NCI-H526 (cell line): ENCODE measurements at regions not wholly inside any gene's neighbourhood (a gene's known extent, or its start where the extent isn't known, plus 50 kb on each side); places are given as distances from the start of the nearest gene placed in this dataset.
"Not testable (repeated sequence)": the region's sequence is repeated elsewhere in the genome, so short reads cannot be mapped to it uniquely, and the experiment has no call there.

Experiments
- DNase-seq, 2 experiments: peaks; one replicate each; lab custom pipeline; 2025; lab: John Stamatoyannopoulos, UW

DNA sequence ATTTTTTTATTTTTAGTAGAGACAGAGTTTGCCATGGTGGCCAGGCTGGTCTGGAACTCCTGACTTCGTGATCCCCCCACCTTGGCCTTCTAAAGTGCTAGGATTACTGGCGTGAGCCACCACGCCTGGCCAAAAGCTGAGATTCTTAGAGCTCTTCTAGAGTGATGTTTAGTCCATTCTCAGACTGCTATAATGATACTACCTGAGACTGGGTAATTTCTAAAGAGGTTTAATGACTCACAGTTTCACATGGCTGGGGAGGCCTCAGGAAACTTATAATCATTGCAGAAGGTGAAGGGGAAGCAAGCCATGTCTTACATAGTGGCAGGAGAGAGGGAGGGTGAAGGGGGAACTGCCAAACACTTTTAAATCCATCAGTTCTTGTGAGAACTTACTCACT, 1804.9 kb upstream of the LRRTM1 start:
- no peak for DNase-seq

DNA sequence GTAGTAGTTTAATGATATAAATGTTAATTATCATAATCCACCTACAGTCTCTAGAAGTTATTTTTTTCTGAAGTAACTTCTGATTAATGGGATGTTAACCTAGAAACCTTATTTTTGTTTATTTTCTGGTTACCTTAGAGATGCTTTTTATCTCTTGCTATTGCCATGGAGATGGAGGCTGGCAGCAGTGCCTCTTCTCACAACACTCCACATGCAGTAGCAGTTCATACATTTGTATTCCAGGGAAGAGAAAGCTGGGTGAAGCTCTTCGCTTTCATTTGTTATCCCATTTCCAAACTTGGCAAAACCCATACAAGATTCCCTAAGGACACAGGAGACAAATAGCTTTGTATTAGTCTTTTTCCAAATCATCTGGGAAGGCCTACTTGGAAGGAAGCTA, 1794.1 kb upstream of the LRRTM1 start:
- no peak for DNase-seq

GRCh38 chr2:82089518-82089917, 1785.0 kb upstream of the LRRTM1 start:
- DNase-seq = no peak

DNA sequence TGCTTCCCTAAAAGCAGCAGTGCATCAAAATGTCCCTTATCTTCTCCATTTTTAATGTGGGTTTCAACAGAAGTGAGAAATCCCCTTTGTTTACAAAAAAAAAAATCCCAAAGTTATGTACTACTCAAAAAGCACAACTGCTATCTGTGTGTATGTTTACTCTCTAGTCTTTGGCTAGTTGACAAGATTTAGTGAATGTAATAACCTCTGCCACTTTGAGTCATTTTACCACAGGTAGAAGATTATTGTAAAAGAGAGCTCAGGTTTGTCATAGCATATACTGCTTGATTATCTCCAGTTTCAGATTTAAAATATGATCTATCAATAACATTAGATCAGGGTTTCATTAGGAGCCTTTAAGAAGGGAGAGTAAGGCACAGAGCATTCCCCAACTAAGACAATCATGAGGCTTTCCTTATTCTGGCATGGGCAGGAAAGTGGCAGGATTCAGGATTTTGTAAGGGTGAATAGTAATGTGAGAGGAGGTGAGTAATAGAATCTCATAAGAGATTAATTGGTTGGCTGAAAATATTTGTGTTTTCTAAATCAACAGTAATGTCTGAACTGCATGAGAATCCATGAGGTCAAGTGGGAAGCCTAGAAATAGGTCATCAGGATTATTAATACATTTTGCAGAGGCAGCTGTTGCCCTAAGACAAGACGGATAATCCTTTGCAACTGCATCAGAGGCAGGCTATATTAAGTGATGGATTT, 1780.3 kb upstream of the LRRTM1 start:
- DNase-seq = no peak

DNA sequence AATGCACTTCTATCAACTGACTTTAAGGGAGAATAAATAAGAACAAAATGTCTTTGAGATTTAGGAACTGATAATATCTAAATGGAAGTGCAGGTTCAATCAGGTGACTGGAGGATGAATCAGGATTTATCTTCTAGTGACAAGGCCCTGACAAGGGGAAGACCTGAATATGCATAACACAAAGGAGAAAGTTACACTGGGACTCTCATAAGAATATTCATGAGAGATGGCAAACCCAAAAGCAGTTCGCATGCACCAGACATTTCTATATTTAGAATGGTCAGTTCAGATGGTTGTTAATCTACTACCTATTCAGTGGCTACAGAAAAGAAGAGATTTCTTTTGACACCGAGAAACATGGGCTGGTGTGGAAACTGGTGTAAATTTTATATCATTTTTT, 1771.3 kb upstream of the LRRTM1 start:
- no peak for DNase-seq

DNA sequence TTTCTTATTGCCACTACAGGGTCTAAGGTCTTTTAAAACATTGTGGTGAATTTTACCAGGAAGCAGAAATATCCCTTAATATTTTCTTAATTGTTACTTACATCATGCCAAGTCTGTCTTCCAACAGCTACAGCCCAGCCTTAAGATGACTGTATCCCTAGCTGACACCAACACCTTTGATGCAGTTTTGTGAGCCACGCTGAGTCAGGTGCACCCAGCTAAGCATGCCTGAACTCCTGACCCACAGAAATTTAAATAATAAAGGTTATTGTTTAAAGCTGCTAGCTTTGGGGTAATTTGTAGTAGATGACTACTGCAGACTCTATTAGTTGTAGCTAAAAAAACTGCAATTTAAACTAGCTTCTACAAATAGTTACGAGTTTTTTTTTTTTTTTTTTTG, 1757.9 kb upstream of the LRRTM1 start:
- DNase-seq = no peak

DNA sequence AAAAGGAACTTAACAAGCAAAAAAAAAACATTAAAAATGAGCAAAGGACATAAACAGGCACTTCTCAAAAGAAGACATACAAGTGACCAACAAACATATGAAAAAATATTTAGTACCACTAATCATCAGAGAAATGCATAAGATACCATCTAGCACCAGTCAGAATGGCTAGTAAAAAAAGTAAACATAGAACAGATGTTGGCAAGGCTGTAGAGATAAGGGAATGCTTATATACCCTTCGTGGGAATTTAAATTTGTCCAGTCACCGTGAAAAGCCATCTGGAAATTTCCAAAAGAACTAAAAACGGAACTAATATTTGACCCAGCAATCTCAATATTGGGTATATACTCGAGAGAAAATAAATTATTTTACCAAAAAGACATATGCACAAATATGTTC, 1751.3 kb upstream of the LRRTM1 start:
- no peak for DNase-seq

GRCh38 chr2:82043867-82044266, 1739.3 kb upstream of the LRRTM1 start:
- no peak for DNase-seq

GRCh38 chr2:82027921-82028615, 1723.5 kb upstream of the LRRTM1 start:
- no peak for DNase-seq

DNA sequence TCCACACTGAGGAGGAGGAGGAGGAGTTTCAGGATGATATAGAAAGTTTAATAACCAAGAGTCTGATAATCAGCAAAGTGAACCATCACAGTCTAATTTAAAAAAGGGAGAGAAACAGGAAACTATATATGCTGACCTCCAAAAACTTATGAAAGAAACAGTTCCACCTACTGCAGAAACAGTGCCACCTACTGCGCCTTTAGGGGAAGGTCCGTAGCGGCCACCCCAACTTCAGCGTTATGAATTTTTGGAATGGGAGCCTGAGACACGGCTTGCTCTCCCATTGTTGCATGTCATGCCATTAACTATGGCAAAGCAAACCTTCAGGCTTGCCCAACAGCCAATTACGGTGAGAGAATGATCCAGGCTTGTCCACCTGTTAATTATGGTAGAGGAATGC, 1719.2 kb upstream of the LRRTM1 start:
- peak in 1 of 2 experiments; percentile 29 for DNase-seq

- DNase-seq = no peak
These were observed 1709.1 kb upstream of the LRRTM1 start for GRCh38 chr2:82013641-82014040.

DNA sequence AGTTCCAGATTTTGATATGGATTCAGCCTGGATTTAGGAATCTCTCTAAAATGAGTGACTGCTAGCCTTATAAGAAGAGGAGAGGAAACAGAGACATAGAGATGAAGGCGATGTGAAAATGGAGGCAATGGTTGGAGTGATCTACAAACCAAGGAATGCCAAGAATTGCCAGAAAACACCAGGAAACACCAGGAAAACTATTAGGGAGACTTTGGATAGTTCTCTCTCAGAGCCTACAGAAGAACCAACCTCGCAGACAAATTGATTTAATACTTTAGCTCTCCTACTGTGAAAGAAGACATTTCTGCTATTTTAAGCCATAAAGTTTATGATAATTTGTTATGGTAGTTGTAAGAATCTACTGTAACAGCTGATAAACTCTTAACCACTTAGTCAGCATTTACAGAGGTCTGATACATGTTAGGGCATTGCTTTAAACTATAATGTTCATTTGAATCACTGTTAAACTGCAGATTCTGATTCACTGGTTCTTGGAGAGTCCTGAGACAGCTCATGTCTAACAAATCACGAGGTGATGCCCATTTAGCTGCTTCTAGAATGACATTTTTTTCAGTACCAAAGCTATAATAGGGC, 1702.6 kb upstream of the LRRTM1 start:
- DNase-seq = no peak

- not testable (repeated sequence) for DNase-seq
These were observed 1701.3 kb upstream of the LRRTM1 start for GRCh38 chr2:82005889-82006288.

- no peak for DNase-seq
These were observed 1697.1 kb upstream of the LRRTM1 start for GRCh38 chr2:82001614-82002013.

- DNase-seq = no peak
These were observed 1696.1 kb upstream of the LRRTM1 start for GRCh38 chr2:82000606-82001005.

GRCh38 chr2:81996332-81996731, 1691.8 kb upstream of the LRRTM1 start:
- no peak for DNase-seq

DNA sequence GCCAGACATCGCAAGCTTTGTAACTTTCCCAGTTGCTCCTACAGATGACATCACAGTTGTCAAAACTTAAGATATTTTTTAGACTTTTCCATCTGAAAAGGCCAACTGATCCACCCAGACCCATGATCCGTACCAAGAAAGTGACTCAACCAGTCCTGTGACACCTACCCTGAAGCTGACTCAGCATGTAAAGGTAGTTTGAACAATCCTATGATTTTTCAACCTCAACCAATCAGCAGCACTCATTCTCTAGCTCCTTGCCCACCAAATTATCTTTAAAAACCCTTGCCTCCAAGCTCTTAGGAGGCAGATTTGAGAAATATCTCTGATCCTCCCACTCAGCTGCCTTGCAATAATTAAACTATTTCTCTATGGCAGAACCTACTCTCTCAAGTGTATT, 1686.7 kb upstream of the LRRTM1 start:
- no peak for DNase-seq

- DNase-seq = no peak
These were observed 1682.8 kb upstream of the LRRTM1 start for GRCh38 chr2:81987370-81987769.

GRCh38 chr2:81984969-81985637, 1680.6 kb upstream of the LRRTM1 start:
- DNase-seq = no peak

DNA sequence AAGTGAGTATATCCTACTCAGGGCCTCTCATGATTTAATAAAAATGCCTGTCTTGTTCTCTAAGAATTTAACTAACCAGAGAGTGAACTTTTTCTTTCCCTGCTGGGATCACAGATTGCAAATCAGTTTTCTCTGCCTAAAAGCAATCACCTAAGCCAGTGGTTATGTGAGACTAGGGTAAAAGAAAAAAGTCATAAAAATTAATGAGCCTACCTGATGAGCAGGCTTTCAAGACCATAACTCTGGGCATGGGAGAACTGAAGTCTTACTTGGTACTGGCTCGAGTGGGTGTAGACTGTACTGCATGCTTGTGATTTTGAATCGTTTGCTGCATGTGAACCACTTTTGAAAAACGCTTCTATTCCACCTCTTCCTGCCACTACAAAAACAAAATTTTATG, 1677.0 kb upstream of the LRRTM1 start:
- DNase-seq = no peak

DNA sequence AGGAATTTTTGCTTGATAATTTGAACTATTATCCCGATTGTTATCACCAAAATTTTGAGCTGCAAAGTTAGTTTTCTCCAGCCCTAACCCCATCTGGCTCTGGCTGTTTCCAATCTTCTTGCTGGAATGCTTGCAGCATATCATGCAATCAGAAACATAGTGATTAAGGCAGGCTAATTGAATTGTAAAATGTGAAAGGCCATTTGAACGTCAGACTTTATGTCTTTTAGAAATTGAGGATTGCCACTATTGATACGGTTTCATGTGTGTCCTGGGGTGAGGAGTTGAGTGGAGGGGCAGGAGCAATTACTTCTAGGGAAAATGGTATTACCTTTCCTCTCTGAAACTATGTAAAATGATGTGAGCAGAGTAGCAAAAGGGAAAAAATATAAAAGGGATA, 1674.5 kb upstream of the LRRTM1 start:
- DNase-seq = no peak

GRCh38 chr2:81976998-81977397, 1672.4 kb upstream of the LRRTM1 start:
- DNase-seq = no peak

GRCh38 chr2:81974216-81974615, 1669.7 kb upstream of the LRRTM1 start:
- no peak for DNase-seq
